Adipocyte (in vitro differentiated cells): ENCODE measurements at regions not wholly inside any gene's neighbourhood (a gene's known extent, or its start where the extent isn't known, plus 50 kb on each side); places are given as distances from the start of the nearest gene placed in this dataset.

Experiments used
- DNase-seq: peaks from one replicate; pipeline ENCODE4 v3.0.0-alpha.2; 2015; ENCODE audit warnings: low read depth
- H3K27me3 ChIP-seq: replicated peaks from 2 replicates; pipeline ENCODE4 v1.7.0; 2013; ENCODE audit warnings: mild to moderate bottlenecking, low read length, moderate library complexity; ENCODE audit not compliant: control insufficient read depth, insufficient read depth
- H3K36me3 ChIP-seq: 2 replicates; pipeline ENCODE4 v1.7.0; 2013; ENCODE audit warnings: low read length, mild to moderate bottlenecking, moderate library complexity; ENCODE audit not compliant: control insufficient read depth, insufficient read depth, severe bottlenecking
- H3K4me1 ChIP-seq: 2 replicates; pipeline ENCODE4 v1.7.0; 2013; ENCODE audit warnings: mild to moderate bottlenecking, low read length, moderate library complexity; ENCODE audit not compliant: control insufficient read depth, insufficient read depth
- H3K4me3 ChIP-seq: 2 replicates; pipeline ENCODE4 v1.7.0; 2013; ENCODE audit warnings: mild to moderate bottlenecking, low read length, moderate library complexity
- H3K9ac ChIP-seq: 2 replicates; pipeline ENCODE4 v1.7.0; 2013; ENCODE audit warnings: mild to moderate bottlenecking, low read length, moderate library complexity
- H3K9me3 ChIP-seq: 2 replicates; pipeline ENCODE4 v1.7.0; 2013; ENCODE audit warnings: mild to moderate bottlenecking, low read length, moderate library complexity; ENCODE audit not compliant: control insufficient read depth

DNA sequence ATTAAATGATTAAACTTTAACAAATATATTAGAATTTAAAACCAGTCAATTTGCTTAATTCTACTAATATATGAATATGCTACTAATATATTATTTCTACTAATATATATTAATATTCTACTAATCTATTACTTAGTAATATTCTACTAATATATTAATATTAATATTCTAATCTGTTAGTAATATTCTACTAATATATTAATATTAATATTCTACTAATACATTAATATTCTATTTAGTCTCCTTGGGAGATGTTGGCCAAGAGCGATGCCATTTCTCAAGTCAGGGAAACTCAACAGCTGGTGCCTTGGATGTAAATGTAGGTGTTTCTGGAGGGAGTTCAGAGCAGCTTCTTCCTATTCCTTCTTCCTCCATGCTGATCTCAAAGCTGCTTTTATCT lies 259.2 kb upstream of the TMTC4 start:
- Histone ChIP-seq H3K4me3 (no peak overlapping the region), H3K9ac (no peak overlapping the region), H3K9me3 (no peaks in the 10 kb centered on the region), H3K4me1 (no peaks in the 10 kb centered on the region), H3K27me3 (peaks cover 10% of the 10 kb centered on the region), H3K36me3 (no peaks in the 10 kb centered on the region)
- no peak for DNase-seq

DNA sequence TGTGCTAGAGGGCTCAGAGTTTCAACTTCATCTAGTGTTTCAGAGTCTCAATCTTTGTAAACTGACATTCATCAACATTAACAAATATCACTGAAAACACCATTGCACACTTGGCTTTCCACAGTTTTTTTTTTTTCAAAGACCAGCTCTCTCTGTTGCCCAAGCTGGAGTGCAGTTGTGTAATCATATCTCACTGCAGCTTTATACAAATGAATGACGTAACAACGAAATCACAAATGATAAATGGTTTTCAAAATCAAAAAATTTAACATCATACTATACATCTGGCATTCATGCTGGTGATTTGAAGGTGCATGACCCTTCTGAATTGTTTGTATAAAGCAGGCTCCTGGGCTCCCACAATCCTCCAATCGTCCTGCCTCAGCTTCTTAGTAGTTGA lies 248.0 kb upstream of the TMTC4 start:
- H3K4me3 ChIP-seq: no peak overlapping the region
- H3K36me3 ChIP-seq: no peaks in the 10 kb centered on the region

GRCh38 chr13:100921139-100921538 lies 246.5 kb upstream of the TMTC4 start:
- Histone ChIP-seq H3K9ac (no peak overlapping the region), H3K36me3 (no peaks in the 10 kb centered on the region), H3K4me3 (no peak overlapping the region), H3K4me1 (peaks cover 18% of the 10 kb centered on the region), H3K9me3 (no peaks in the 10 kb centered on the region), H3K27me3 (no peaks in the 10 kb centered on the region)
- no peak for DNase-seq

More for the DNA sequence above, 248.0 kb upstream of the TMTC4 start:
- Histone ChIP-seq H3K9me3 (no peaks in the 10 kb centered on the region), H3K9ac (no peak overlapping the region), H3K27me3 (no peaks in the 10 kb centered on the region), H3K4me1 (peaks cover 18% of the 10 kb centered on the region)
- DNase-seq: no peak

DNA sequence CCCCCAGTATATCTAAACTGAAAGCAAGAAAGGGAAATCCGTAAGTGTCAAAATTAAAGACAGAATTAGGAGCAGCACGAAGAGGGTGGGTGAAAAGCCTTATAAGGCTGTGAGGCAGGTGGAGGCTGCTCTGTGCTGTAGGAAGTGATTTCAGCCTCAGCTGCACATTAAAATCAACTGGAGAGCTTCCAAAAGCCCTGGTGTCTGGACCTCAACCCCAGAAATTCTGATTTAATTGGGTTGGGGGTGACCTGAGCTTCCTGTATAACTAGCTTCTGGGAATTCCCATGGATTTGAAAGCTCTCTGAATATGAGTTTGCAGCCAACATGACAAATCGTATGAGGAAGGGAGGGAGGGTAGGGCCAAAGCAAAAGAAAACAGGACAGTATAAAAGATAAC lies 242.4 kb upstream of the TMTC4 start:
- Histone ChIP-seq H3K27me3 (no peaks in the 10 kb centered on the region), H3K9me3 (peaks cover 6% of the 10 kb centered on the region), H3K36me3 (no peaks in the 10 kb centered on the region), H3K9ac (no peak overlapping the region), H3K4me3 (no peak overlapping the region), H3K4me1 (peaks cover 13% of the 10 kb centered on the region)
- no peak for DNase-seq

GRCh38 chr13:100913143-100913542 lies 238.5 kb upstream of the TMTC4 start:
- H3K9me3 ChIP-seq: peaks cover 6% of the 10 kb centered on the region
- no peak overlapping the region for H3K4me3 ChIP-seq
- H3K4me1 ChIP-seq: no peaks in the 10 kb centered on the region
- no peak for DNase-seq
- H3K27me3 ChIP-seq: no peaks in the 10 kb centered on the region
- H3K9ac ChIP-seq: no peak overlapping the region
- no peaks in the 10 kb centered on the region for H3K36me3 ChIP-seq

DNA sequence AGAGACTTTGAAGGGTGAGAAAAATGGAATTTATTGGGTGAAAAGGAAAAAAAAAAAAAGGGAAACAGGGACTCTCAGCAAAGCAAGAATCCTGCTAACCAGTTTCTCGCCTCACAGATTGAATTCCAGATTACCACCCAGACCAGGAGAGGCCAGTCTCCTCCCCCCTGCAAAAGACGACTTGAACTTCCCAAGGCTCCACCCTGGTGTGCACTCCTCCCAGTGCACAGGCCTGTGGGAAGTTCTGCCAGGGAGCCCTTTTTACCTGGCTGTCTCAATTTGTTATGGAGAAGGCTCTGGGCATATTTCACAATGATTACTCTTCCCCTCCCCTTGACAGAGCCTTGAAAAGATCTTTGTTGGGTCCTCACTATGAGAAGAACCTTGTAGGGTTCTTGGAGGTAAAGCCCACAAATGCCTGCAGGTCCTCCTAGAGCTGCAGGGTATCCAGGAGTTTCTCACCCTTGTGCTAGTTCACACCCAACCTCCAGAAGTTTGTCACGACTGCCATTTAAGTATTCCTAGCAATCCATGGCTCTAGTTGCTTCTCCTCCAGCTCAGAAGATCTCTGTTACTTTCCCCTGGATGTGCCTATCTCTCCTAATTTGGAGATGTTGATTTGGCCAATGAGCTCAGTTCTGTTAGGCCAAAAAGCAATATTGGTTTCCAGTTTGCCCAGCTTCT lies 229.8 kb upstream of the TMTC4 start:
- Histone ChIP-seq H3K9me3 (no peaks in the 10 kb centered on the region), H3K4me3 (no peak overlapping the region), H3K27me3 (no peaks in the 10 kb centered on the region), H3K4me1 (no peaks in the 10 kb centered on the region), H3K9ac (no peak overlapping the region), H3K36me3 (no peaks in the 10 kb centered on the region)
- no peak for DNase-seq

DNA sequence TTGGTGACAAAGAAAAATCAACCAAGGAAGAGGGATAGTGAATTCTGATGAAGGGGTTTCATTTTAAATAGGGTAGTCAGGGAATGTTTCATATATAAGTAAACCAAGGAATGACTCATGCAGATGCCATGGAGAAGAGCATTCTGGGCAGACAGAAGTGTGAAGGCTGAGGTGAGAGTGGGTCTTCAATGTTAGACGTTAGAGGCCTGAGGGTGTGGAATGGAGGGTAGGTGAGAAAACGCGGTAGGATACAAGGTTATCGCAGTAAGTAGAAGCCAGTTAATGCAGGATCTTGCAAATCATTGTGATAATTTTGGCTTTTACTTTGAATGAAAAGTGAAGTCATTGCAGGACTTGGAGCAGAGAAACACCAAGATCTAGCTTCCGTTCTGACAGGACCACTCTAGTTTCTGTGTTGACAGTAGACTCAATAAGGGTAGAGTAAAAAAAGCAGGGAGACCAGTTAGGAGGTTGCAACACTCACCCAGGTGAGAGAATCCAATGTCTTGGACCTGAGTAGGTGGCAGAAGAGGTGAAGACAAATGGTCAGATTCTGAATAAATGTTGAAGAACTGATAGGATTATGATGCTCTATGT lies 225.2 kb upstream of the TMTC4 start:
- Histone ChIP-seq H3K9ac (no peak overlapping the region), H3K4me3 (no peak overlapping the region), H3K4me1 (peaks cover 5% of the 10 kb centered on the region), H3K9me3 (no peaks in the 10 kb centered on the region), H3K27me3 (no peaks in the 10 kb centered on the region), H3K36me3 (no peaks in the 10 kb centered on the region)
- DNase-seq: no peak

DNA sequence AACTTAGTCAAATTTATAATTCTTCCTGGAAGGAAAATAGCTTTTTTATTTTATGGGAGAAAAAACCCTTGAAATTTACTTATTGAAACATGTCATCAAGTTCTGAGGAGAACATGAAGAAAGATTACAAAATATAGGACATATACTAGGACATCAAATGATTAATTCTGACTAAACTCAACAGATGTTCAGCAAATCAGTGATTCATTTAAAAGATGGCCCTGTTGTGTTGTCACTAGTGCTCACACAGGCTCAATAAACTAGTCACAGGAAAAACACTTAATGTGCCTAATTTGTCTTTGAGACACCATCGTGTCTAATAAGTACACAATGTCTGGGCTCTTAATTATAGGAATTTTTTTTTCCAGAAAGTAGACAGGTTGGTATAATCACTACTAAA lies 223.8 kb upstream of the TMTC4 start:
- no peak overlapping the region for H3K4me3 ChIP-seq
- H3K9me3 ChIP-seq: no peaks in the 10 kb centered on the region
- no peak for DNase-seq
- no peaks in the 10 kb centered on the region for H3K27me3 ChIP-seq
- no peak overlapping the region for H3K9ac ChIP-seq
- H3K4me1 ChIP-seq: peaks cover 5% of the 10 kb centered on the region
- no peaks in the 10 kb centered on the region for H3K36me3 ChIP-seq

GRCh38 chr13:100895651-100896050 lies 221.1 kb upstream of the TMTC4 start:
- peaks cover 5% of the 10 kb centered on the region for H3K4me1 ChIP-seq
- H3K36me3 ChIP-seq: no peaks in the 10 kb centered on the region
- no peak for DNase-seq
- no peak overlapping the region for H3K4me3 ChIP-seq
- no peaks in the 10 kb centered on the region for H3K27me3 ChIP-seq
- no peak overlapping the region for H3K9ac ChIP-seq
- no peaks in the 10 kb centered on the region for H3K9me3 ChIP-seq

DNA sequence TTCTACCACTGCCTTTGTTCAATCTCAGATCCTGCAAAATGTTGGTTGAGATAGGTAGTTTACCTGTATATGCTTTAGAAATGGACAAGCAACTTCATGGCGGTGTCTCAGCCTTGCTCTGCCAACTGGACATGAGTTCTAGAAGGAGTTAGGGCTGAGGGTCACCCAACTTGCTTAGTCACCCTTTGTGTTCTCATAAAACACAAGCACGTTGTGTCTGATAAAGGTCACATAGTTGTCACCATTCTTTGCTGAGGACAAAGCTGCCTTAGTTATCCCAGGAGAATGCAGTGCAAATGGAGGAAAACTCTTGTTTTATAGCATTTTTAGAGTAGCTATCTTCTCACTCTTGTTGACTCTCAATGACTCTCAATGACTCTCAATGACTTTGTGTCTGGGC lies 218.4 kb upstream of the TMTC4 start:
- Histone ChIP-seq H3K9me3 (no peaks in the 10 kb centered on the region), H3K27me3 (no peaks in the 10 kb centered on the region), H3K36me3 (no peaks in the 10 kb centered on the region), H3K9ac (no peak overlapping the region), H3K4me3 (no peak overlapping the region), H3K4me1 (peaks cover 6% of the 10 kb centered on the region)
- DNase-seq: no peak

DNA sequence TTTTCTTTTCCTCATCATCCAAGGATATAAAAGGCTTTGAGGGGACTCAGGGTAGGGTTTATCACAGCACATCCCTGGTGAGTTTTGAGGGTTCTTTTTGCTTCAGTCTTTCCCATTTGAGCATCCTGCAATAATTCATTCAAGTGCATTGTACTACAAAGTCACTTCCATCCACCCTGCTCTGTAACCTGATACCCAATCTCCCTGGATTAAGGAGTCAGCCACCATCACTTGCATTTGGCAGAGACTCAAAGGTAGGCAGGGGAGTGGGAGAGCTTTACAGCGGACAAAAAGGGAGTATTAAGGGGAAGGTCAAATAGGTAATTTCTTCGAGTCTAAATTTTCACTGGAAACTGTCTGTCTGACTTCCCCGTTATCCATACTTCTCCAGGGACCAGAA lies 216.1 kb upstream of the TMTC4 start:
- Histone ChIP-seq H3K9me3 (no peaks in the 10 kb centered on the region), H3K4me3 (no peak overlapping the region), H3K9ac (no peak overlapping the region), H3K4me1 (peaks cover 17% of the 10 kb centered on the region), H3K36me3 (no peaks in the 10 kb centered on the region), H3K27me3 (no peaks in the 10 kb centered on the region)
- DNase-seq: no peak

GRCh38 chr13:100887729-100888151 lies 213.1 kb upstream of the TMTC4 start:
- DNase-seq: peak; percentile 79
- H3K4me3 ChIP-seq: peak overlapping the region; percentile 48
- H3K27me3 ChIP-seq: no peaks in the 10 kb centered on the region
- no peaks in the 10 kb centered on the region for H3K36me3 ChIP-seq
- H3K9me3 ChIP-seq: no peaks in the 10 kb centered on the region
- peaks cover 17% of the 10 kb centered on the region for H3K4me1 ChIP-seq
- no peak overlapping the region for H3K9ac ChIP-seq
